ENCODE measurements at regions not wholly inside any gene's neighbourhood (a gene's known extent, or its start where the extent isn't known, plus 50 kb on each side); places are given as distances from the start of the nearest gene placed in this dataset.

GRCh38 chr4:57689693-57690205, 579.6 kb upstream of the IGFBP7 start:
- H2BK20ac ChIP-seq (ENCODE audit: low read depth, low read length, poor library complexity, severe bottlenecking): no peak overlapping the region
- H3K18ac ChIP-seq (ENCODE audit: insufficient read length, low read depth, low read length): no peak overlapping the region
- no peak overlapping the region for H2BK120ac ChIP-seq (ENCODE audit: low read depth, low read length, poor library complexity, severe bottlenecking)
- H3K56ac ChIP-seq (ENCODE audit: insufficient read length, low read depth, low read length): no peak overlapping the region
- H2BK5ac ChIP-seq (ENCODE audit: insufficient read length, low read length): no peak overlapping the region
- no peak overlapping the region for H3K27ac ChIP-seq (ENCODE audit: insufficient read length, low read depth, low read length)
- Mint-ChIP-seq H3K4me3 (no peak overlapping the region), H3K27me3 (ENCODE audit: low read depth) (no peaks in the 10 kb centered on the region; the same call in none of the 2 replicates), H3K4me1 (peaks cover 7% of the 10 kb centered on the region in 2 experiments), H3K36me3 (ENCODE audit: insufficient read depth in 1 of 3, low read depth in 3 of 3) (peaks cover 8 to 34% (median 12%) of the 10 kb centered on the region in 3 experiments), H3K27ac (no peak overlapping the region), H3K9me3 (peaks cover 13 to 18% of the 10 kb centered on the region in 2 experiments)
- H2BK15ac ChIP-seq (ENCODE audit: low read depth, low read length): no peak overlapping the region
- H3K4ac ChIP-seq (ENCODE audit: low read depth, low read length): no peak overlapping the region
- H2AK5ac ChIP-seq (ENCODE audit: insufficient read length, low read length): no peak overlapping the region
- no CpG with 5 or more reads among the region's 2 CpGs for WGBS (ENCODE audit: extremely low coverage, insufficient read length, low lambda C conversion rate)
- no peaks in the 10 kb centered on the region for H3K23me2 ChIP-seq (ENCODE audit: insufficient read length, low read depth, low read length, poor library complexity, severe bottlenecking)
- H3T11ph ChIP-seq (ENCODE audit: low read length): no peak overlapping the region
- no peak overlapping the region for H4K5ac ChIP-seq (ENCODE audit: insufficient read length, low read depth, low read length)
- H3K79me2 ChIP-seq (ENCODE audit: insufficient read depth, low read length): no peaks in the 10 kb centered on the region
- H3K4me1 ChIP-seq (ENCODE audit: insufficient read depth, low read length): no peaks in the 10 kb centered on the region
- H3K23ac ChIP-seq (ENCODE audit: insufficient read length, low read depth, low read length): no peak overlapping the region
- DNase-seq: no peak
- no peak overlapping the region for H2BK12ac ChIP-seq (ENCODE audit: insufficient read length, low read depth, low read length)
- H3K14ac ChIP-seq (ENCODE audit: insufficient read depth, low read length): no peak overlapping the region
- no peak overlapping the region for H4K8ac ChIP-seq (replicated peaks; ENCODE audit: insufficient read length, low read depth, low read length)
- TF ChIP-seq, protein P1, sequence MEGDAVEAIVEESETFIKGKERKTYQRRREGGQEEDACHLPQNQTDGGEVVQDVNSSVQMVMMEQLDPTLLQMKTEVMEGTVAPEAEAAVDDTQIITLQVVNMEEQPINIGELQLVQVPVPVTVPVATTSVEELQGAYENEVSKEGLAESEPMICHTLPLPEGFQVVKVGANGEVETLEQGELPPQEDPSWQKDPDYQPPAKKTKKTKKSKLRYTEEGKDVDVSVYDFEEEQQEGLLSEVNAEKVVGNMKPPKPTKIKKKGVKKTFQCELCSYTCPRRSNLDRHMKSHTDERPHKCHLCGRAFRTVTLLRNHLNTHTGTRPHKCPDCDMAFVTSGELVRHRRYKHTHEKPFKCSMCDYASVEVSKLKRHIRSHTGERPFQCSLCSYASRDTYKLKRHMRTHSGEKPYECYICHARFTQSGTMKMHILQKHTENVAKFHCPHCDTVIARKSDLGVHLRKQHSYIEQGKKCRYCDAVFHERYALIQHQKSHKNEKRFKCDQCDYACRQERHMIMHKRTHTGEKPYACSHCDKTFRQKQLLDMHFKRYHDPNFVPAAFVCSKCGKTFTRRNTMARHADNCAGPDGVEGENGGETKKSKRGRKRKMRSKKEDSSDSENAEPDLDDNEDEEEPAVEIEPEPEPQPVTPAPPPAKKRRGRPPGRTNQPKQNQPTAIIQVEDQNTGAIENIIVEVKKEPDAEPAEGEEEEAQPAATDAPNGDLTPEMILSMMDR (conservative IDR thresholded peaks at IDR 0.05): no peak
- H4K91ac ChIP-seq (ENCODE audit: insufficient read length, low read depth, low read length): no peak overlapping the region
- H2AFZ ChIP-seq (ENCODE audit: low read length): no peak overlapping the region
- H3K79me1 ChIP-seq (ENCODE audit: insufficient read depth, low read depth, low read length, poor library complexity, severe bottlenecking): no peaks in the 10 kb centered on the region
- no peaks in the 10 kb centered on the region for H3K27me3 ChIP-seq (ENCODE audit: insufficient read depth, low read length)
- H3K9ac ChIP-seq (ENCODE audit: extremely low read depth, insufficient read length, low read length): no peak overlapping the region
- H3K9me3 ChIP-seq (ENCODE audit: control insufficient read depth, low read depth, low read length): no peaks in the 10 kb centered on the region
- H4K20me1 ChIP-seq (ENCODE audit: control insufficient read depth, insufficient read depth, insufficient read length): no peaks in the 10 kb centered on the region
- no peak overlapping the region for H3K4me2 ChIP-seq (ENCODE audit: insufficient read depth, insufficient read length, low read length)
